ENCODE measurements at regions not wholly inside any gene's neighbourhood (a gene's known extent, or its start where the extent isn't known, plus 50 kb on each side); places are given as distances from the start of the nearest gene placed in this dataset.
A peak's percentile ranks its signal among the peaks of the same experiment; 100 is the strongest.
"Not testable (repeated sequence)": the region's sequence is repeated elsewhere in the genome, so short reads cannot be mapped to it uniquely, and the experiment has no call there.

DNA sequence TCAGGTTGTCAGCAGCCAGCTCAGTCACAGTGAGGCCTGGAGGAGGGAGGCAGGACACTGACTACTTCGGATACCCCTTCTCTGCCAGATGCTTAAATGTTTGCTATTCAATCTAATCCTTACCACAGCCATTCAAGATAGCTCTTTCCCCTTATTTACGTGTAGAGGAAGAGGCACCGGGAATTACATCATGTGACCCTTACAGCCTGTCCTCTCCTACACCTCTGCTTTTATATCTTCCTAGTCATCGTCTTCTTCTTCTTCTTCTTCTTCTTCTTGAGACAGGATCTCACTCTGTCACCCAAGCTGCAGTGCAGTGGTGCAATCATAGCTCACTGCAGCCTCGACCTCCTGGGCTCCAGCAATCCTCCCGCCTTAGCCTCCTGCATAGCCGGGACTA is 148.1 kb upstream of the NEDD9 start:
- DNase-seq, result no peak

DNA sequence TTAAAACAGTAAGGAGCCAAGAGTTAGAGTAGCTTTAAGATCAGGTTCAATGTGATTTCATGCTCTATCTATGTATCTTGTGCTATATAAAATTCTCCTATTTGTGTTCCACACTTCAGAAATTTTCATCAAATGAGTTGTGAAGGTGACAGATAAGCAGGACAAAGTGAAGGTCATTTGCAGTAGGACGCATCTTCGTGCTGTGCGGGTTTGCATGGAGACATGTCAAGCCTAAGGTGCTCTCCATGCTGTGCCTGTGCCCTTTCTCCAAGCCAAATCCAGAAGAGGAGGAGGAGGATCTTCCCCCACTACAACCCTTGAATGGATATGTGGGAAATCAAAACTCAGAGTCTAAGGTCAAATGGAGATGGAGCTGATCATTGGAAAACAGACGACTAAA is 147.3 kb upstream of the NEDD9 start:
- no peak for DNase-seq

DNA sequence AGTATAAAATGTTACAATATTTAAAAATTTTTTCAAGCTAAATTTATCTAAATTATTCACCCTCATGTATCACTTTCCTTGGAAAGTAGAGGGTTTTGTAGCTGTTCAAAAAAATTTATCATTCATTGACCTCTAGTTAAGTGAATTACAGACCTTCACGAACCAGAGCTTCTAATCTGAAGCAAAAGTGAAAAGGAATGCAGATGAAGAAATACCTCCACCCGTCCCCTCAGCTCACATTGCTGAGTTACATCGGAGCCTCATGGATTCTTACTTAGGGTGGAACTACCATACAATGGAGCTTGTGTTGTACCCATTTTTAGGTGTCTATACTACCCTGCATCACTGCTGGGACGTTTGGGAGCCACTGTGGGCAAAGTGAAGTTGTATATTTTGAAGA is 146.2 kb upstream of the NEDD9 start:
- DNase-seq, result no peak

DNA sequence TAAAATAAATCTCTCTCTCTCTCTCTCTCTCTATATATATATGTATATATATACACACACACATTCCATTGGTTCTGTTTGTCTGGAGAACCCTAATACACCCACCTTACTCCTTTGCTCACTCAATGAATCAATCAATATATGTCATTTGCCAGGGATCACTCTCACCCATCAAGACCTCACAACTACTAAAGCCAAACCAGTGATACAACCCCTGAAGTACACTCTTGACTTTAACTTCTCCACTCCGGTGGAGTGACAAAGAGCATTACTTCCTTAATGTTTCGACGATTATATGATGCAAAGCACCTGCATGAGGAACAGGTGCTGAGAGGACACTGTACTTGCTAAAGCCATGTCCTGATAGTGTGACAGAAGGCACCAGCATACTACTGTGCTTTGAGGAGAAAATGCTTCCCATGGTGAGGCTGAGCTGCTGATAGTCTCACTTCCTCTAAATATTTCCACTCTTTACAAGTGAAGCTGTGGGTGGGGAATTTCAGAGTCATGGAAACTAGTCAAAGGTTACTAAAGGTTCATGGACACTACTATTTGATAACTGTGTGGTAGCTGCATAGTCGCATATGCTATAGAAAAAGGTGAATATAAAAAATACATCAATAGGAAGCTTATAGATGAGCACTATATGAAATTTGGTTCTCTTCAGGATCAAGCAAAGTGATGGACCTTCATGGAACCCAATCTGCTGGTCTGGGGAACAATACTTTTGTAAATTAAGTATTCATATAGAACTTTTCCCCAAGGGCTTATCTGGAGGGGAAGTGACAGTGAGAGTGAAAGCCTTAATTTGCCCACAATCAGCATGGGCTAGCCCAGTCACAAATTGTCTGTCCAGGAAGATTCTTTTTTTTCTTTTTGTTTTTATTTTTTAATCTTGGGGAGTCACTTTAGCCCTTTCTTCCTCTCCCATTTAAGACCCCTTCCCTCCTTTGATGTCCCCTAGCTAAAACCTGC is 141.9 kb upstream of the NEDD9 start:
- DNase-seq, result no peak

GRCh38 chr6:11373208-11373607 is 140.7 kb upstream of the NEDD9 start:
- no peak for DNase-seq

DNA sequence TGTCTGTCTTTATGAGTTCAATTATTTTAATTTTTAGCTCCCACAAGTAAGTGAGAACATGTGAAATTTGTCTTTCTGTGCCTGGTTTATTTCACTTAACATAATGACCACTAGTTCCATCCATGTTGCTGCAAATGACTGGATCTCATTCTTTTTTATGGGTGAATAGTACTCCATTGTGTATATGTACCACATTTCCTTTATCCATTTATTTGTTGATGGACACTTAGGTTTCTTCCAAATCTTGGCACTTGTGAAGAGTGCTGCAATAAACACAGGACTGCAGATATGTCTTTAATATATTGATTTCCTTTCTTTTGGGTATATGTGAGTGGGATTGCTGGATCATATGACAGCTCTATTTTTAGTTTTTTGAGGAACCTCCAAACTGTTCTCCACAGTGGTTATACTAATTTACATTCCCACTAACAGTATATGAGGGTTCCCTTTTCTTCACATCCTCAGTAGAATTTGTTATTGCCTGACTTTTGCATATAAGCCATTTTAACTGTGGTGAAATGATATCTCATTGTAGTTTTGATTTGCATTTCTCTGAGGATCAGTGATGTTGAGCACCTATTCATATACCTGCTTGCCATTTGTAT is 139.8 kb upstream of the NEDD9 start:
- not testable (repeated sequence) for DNase-seq

DNA sequence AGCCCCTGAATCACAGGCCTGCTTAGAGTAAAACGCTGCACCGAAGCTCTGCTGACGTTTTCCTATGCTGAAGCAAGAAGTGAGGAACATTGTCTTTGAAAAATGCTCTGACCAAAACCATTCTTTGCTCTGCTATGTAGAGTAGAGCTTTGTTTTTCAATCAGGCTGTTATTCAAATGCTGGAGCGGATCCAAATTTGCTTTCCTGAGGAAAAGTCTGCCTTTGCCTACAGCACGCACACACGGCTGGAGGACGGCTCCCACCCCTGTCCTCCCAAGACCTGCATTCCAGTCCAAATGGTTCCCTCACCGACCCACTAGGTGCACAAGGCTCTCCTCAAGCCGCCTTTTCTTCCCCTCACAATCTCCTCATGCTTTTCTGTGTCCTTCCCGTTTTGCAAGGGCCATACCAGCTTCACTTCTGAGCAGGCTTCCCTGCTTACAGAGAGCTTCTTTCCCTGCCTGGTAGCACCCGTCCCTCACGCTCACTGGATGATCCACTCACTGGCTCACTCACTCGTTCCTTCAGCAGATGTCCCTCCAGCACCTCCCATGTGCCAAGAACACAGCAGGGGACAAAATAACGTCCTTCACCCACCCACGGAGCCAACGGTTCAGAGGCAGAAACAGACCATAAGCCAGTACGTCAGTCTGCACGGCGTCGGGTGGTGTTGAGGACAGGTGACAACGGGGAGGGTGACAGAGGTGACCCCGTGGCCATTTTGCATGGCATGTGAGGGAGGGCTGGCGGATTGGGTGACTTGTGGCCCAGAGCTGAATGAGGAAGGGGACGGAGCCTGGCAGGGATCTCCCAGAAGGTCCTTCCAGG is 137.9 kb upstream of the NEDD9 start:
- DNase-seq, result no peak

DNA sequence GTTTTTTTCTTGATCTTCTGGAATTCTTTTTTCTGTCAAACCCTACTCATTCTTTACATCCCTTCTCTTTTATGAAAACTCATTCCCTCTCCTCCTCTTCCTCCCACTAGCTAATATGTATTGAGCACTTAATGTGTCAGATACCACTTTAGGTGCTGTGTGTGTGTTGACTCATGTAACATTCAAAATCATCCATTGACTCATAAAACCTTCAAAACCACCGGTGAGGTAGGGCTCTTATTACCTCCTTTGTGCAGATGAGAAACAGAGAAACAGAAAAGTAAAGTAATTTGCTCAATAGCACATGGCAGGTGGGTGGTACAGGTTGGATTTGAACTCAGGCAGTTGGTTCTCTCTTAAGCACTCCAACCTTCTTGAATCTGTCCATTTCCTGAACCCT is 136.3 kb upstream of the NEDD9 start:
- no peak for DNase-seq

DNA sequence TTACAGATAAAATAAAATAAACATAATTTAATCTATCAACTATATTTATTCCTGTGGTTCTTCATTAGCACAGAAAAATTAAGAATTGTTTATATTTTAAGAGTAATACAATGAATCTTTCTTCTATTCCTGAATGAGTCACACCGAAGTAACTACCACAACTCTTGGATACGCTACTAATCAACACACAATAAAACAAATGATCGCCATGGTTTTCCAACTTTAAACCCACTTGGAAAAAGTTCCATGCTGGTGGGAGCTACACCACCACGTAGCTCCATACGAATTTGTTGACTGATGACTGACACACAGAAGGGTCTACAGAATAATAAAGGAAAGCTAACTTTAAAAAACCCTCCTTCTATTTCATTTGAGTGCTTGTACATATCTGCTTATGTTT is 135.8 kb upstream of the NEDD9 start:
- DNase-seq, result no peak

DNA sequence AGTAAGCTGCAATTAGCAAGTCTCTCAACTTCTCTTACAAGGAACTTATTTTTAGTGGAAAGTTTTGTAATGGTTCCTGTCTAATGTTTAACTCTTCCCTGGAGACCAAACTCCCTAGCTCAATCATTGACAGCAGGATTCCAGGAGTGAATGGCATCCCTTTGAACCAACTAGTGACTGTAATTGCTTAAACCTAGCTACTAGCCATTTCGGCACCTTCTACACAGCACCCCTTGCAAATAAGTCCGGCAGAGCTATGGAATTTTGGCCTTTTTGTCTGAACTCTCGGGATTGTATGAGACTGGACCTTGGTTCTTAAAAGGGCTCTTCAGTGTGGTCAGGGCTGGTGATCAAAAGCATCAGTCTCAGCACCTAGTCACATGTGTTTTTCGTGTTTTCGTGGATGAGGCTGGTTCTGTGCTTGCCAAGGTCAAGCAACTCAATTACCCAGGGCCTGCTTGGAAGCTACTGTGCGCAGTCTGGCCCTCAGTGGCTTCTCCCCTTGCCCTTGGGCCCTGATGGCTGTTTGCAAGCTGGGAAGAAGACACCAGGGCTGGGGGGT is 135.3 kb upstream of the NEDD9 start:
- no peak for DNase-seq

GRCh38 chr6:11366934-11367637 is 134.6 kb upstream of the NEDD9 start:
- DNase-seq, result no peak

DNA sequence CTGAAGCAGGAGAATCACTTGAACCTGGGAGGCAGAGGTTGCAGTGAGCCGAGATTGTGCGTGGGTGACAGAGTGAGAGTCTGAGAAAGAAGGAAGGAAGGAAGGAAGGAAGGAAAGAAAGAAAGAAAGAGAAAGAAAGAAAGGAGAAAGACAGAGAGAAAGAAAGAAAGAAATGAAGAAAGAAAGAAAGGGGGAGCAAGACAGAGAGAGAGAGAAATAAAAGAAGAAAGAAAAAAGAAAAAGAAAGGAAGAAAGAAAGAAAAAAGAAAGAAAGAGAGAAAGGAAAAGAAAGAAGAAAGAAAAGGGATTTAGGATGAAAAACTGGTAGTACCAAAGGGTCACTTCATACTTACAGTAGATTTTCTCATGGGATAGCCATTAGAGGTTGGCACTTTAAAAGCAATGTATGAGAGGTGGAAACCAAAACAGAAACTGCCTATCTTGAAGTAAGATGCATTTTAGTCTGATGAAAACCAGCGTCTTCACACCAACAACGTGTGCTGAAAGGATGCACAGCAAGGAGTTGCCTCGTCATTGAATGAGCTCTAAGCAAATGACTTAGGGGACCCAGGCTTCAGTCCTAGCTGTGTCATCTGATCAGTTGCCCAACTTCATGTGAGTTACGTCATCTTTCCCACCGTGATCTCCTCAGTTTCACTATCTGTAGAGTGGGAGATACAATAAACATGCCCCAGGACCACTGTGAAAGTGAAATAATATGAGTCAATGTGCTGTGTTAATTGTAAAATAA is 133.9 kb upstream of the NEDD9 start:
- peak; percentile 30 for DNase-seq

DNA sequence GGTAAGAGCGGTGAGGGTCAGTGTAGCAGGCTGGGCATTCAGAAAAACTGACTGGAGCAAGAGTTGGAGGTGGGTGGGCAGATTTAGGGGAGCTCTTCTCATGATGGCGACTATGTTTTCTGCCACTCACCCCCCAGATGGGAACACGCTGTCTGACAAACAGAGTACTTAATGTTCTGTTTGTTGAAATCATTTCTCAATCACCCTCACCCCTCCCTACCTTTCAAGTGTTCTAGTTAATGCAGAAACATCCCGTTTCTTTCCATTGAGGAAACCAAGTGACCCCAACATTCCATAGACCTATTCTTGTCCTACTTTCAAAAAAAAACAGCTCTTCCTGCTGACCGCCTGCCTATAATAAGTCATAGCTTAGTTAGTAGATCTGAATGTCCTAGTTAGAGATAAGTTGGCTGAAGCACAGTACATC is 132.5 kb upstream of the NEDD9 start:
- DNase-seq, result no peak

- peak; percentile 64 for DNase-seq
Observed at GRCh38 chr6:11363881-11364576, 131.6 kb upstream of the NEDD9 start.

DNA sequence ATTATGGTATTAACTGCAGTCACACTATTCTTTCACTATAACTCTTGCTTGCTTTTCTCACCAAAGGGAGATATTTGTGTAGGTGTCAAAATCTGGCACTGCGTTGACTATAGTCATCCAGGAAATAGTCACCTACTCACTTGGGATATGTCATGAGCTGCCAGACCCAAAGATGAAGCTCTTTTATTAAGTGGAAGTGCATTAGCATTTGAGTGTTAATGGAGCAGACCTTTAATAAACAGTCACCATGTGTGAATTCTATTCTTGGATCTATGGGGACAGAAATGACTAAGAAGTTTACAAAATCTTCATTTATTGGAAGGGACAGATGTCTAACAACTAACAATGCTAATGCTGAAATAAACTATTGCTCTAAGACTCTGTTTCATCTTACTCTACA is 130.1 kb upstream of the NEDD9 start:
- no peak for DNase-seq

GRCh38 chr6:11358904-11359830 is 126.7 kb upstream of the NEDD9 start:
- no peak for DNase-seq

GRCh38 chr6:11357285-11357684 is 124.8 kb upstream of the NEDD9 start:
- no peak for DNase-seq

- DNase-seq, result no peak
Observed at GRCh38 chr6:11356404-11357155, 124.1 kb upstream of the NEDD9 start.

- peak; percentile 69 for DNase-seq
Observed at GRCh38 chr6:11353921-11354389, 121.5 kb upstream of the NEDD9 start.
